Fibroblast of lung (primary cell): ENCODE measurements at regions not wholly inside any gene's neighbourhood (a gene's known extent, or its start where the extent isn't known, plus 50 kb on each side); places are given as distances from the start of the nearest gene placed in this dataset.

ENCODE experiments used
- DNase-seq, 2 donors: peaks; one replicate each; pipeline versions ENCODE4 v3.0.0 to v3.0.0-alpha.2; 2010; ENCODE audit warnings: low read depth in 2 of 2
- H2AFZ ChIP-seq: 2 replicates; pipeline ENCODE4 v1.5.1; 2012; ENCODE audit warnings: low read length, control low read depth, inconsistent platforms
- H3K27ac ChIP-seq: 2 replicates; pipeline ENCODE4 v1.5.1; 2011; ENCODE audit warnings: low read length, control low read depth; ENCODE audit not compliant: insufficient read depth
- H3K27me3 ChIP-seq: 2 replicates; pipeline ENCODE4 v1.5.1; 2011; ENCODE audit warnings: mild to moderate bottlenecking, low read length; ENCODE audit not compliant: control insufficient read depth, insufficient read depth
- H3K36me3 ChIP-seq: 2 replicates; pipeline ENCODE4 v1.5.1; 2011; ENCODE audit warnings: low read length; ENCODE audit not compliant: control insufficient read depth, insufficient read depth
- H3K4me1 ChIP-seq: 2 replicates; pipeline ENCODE4 v1.5.1; 2011; ENCODE audit warnings: low read length; ENCODE audit not compliant: control insufficient read depth, insufficient read depth; ENCODE audit errors: extremely low read depth
- H3K4me2 ChIP-seq: 2 replicates; pipeline ENCODE4 v1.5.1; 2011; ENCODE audit warnings: low read length, control low read depth; ENCODE audit not compliant: insufficient read depth; ENCODE audit errors: extremely low read depth
- H3K4me3 ChIP-seq, 4 experiments: fragments of 200-600 bp in 1 of 4; sonication (generic) in 1 of 4; replicated peaks in 1 of 4; 2 replicates each; pipeline ENCODE4 v1.5.1; 2011 to 2016; ENCODE audit warnings: low read length in 4 of 4, low read depth in 3 of 4, mild to moderate bottlenecking in 3 of 4, control low read depth in 2 of 4, inconsistent platforms in 1 of 4, mixed read lengths in 1 of 4; ENCODE audit not compliant: insufficient read depth in 1 of 4; ENCODE audit errors: control extremely low read depth in 1 of 4
- H3K79me2 ChIP-seq: 2 replicates; pipeline ENCODE4 v1.5.1; 2012; ENCODE audit warnings: mild to moderate bottlenecking, low read length, inconsistent platforms; ENCODE audit not compliant: control insufficient read depth, insufficient read depth
- H3K9ac ChIP-seq: 2 replicates; pipeline ENCODE4 v1.5.1; 2011; ENCODE audit warnings: mild to moderate bottlenecking, low read length, control low read depth; ENCODE audit not compliant: insufficient read depth
- H3K9me3 ChIP-seq: 2 replicates; pipeline ENCODE4 v1.5.1; 2012; ENCODE audit warnings: low read depth, low read length; ENCODE audit not compliant: control insufficient read depth, insufficient read depth
- H4K20me1 ChIP-seq: 2 replicates; pipeline ENCODE4 v1.5.1; 2011; ENCODE audit warnings: low read length; ENCODE audit not compliant: control insufficient read depth, insufficient read depth; ENCODE audit errors: extremely low read depth
- CTCF ChIP-seq, 2 donors: IDR thresholded peaks in 1 of 2; conservative IDR thresholded peaks in 1 of 2; 1 replicate in 1 of 2; 2 replicates in 1 of 2; pipeline ENCODE4 v1.5.1; 2011 to 2012; ENCODE audit warnings: low read length in 2 of 2, control low read depth in 1 of 2, inconsistent platforms in 1 of 2, low read depth in 1 of 2, mild to moderate bottlenecking in 1 of 2
- EZH2 ChIP-seq: IDR thresholded peaks from 2 replicates; pipeline ENCODE4 v1.5.1; 2012; ENCODE audit warnings: low read length, control low read depth, mild to moderate bottlenecking; ENCODE audit errors: missing control alignments

- no peaks in the 10 kb centered on the region for H4K20me1 ChIP-seq
- no peak overlapping the region for H3K4me3 ChIP-seq
- H3K9ac ChIP-seq: no peak overlapping the region
- DNase-seq: no peak
- no peaks in the 10 kb centered on the region for H3K36me3 ChIP-seq
- H3K4me1 ChIP-seq: no peaks in the 10 kb centered on the region
- H2AFZ ChIP-seq: no peak overlapping the region
- no peaks in the 10 kb centered on the region for H3K27me3 ChIP-seq
- TF ChIP-seq EZH2 (no peak), CTCF (conservative IDR thresholded peaks at IDR 0.05 in 1 of 2, IDR thresholded peaks at IDR 0.05 in 1 of 2; ENCODE audit: low read depth in 1 of 2, low read length in 2 of 2) (no peak)
- H3K4me2 ChIP-seq: no peak overlapping the region
- no peak overlapping the region for H3K27ac ChIP-seq
- no peaks in the 10 kb centered on the region for H3K9me3 ChIP-seq
- no peaks in the 10 kb centered on the region for H3K79me2 ChIP-seq
Observed at GRCh38 chr1:65486613-65487012, 66.1 kb downstream of the LEPR start.

- DNase-seq: no peak
- Histone ChIP-seq H4K20me1 (no peaks in the 10 kb centered on the region), H3K4me2 (no peak overlapping the region), H3K79me2 (no peaks in the 10 kb centered on the region), H3K27me3 (no peaks in the 10 kb centered on the region), H3K9ac (no peak overlapping the region), H3K4me1 (peaks cover 2% of the 10 kb centered on the region), H3K27ac (no peak overlapping the region), H3K9me3 (no peaks in the 10 kb centered on the region), H3K36me3 (no peaks in the 10 kb centered on the region), H3K4me3 (no peak overlapping the region), H2AFZ (no peak overlapping the region)
- no peak for TF ChIP-seq EZH2
- TF ChIP-seq CTCF (conservative IDR thresholded peaks at IDR 0.05 in 1 of 2, IDR thresholded peaks at IDR 0.05 in 1 of 2; ENCODE audit: low read depth in 1 of 2, low read length in 2 of 2): no peak
Observed at GRCh38 chr1:65489481-65489880, 69.0 kb downstream of the LEPR start.

DNA sequence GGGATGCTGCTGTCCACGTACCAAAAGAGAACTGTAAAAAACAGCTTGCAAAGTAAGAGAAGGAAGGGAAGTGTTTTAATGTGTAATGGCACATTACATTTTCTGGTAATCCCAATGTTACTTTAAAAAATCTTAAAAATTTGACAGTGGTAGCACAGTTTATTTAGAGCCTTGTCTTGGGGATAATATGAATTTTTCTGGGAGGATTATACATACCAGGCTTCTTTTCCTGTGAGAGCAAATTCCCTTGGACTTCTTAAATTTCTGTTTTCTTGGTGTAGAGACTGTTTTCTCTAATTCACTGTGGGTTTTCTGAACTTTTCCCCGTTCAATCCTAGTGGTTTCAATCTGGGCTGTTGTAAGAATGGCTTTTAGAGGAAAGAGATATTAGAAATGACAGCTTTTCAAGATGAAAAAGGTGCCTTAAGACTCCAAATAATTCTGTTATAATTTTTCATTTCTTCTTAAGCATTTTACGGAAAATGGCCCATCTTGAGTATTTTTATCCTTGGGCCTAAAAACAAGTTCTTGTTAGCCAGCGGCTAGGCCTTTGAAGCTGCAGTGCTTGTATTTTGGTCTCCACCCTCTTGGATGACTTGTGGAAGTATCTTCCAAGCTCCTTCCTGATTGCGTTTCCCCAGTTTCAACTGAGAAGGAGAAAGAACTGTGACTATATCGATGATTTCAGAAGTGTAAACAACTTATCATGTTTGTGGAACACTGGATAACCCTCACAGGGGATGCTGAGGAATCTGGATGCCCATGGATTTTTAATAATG is 70.0 kb downstream of the LEPR start:
- no peak overlapping the region for H3K4me2 ChIP-seq
- H4K20me1 ChIP-seq: no peaks in the 10 kb centered on the region
- H2AFZ ChIP-seq: no peak overlapping the region
- no peak for DNase-seq
- TF ChIP-seq CTCF (conservative IDR thresholded peaks at IDR 0.05 in 1 of 2, IDR thresholded peaks at IDR 0.05 in 1 of 2; ENCODE audit: low read depth in 1 of 2, low read length in 2 of 2) (no peak), EZH2 (no peak)
- H3K4me1 ChIP-seq: peaks cover 2% of the 10 kb centered on the region
- no peak overlapping the region for H3K4me3 ChIP-seq
- H3K36me3 ChIP-seq: no peaks in the 10 kb centered on the region
- no peak overlapping the region for H3K27ac ChIP-seq
- no peaks in the 10 kb centered on the region for H3K9me3 ChIP-seq
- H3K27me3 ChIP-seq: no peaks in the 10 kb centered on the region
- no peaks in the 10 kb centered on the region for H3K79me2 ChIP-seq
- H3K9ac ChIP-seq: no peak overlapping the region
